ENCODE measurements at regions not wholly inside any gene's neighbourhood (a gene's known extent, or its start where the extent isn't known, plus 50 kb on each side); places are given as distances from the start of the nearest gene placed in this dataset.

DNA sequence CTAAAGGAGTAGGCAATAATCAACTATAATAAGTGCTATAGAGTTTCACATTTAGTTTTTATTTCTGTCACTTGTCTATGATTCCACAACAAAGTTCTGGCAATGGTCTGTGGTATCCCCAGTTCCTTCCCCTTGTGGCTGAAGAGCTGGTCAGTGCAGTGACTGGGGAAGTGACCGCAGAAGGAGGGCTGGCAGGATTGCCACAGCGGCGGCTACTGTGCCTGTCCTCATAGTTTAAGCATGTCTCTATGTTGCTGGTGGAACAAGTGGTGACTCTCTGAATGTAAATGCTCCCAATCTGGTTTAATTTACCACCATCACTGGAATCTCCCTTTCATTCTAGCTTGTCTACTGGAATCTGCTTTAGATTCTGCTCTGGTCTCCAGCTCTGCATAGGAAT lies 170.6 kb upstream of the GK2 start:
- no peaks in the 10 kb centered on the region for H3K36me3 ChIP-seq (ENCODE audit: insufficient read depth, low read length)
- H3K27me3 Mint-ChIP-seq (ENCODE audit: low read depth, unreplicated experiment): no peaks in the 10 kb centered on the region
- FAIRE-seq: no peak

DNA sequence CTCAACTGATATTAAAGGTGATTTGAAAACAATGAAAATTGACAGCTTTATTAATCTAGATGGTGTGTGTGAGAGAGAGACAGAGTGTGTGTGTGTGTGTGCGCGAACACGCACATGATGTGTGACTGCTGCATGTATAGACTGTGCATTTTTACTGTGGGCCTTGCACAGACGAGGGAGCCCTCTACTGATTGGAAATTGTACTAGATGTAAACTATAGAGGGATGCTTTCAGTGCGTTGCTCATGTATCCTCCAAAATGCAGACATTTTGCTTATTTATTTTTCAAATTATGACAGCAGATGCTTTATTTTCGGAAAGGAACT lies 168.4 kb upstream of the GK2 start:
- Histone ChIP-seq H3K4me1 (ENCODE audit: insufficient read depth, low read length) (no peaks in the 10 kb centered on the region), H3K27me3 (ENCODE audit: insufficient read depth, low read length) (no peaks in the 10 kb centered on the region), H3K9ac (ENCODE audit: low read length) (no peak overlapping the region), H3K9me3 (ENCODE audit: insufficient read depth, low read depth, low read length) (no peaks in the 10 kb centered on the region), H3K79me2 (ENCODE audit: insufficient read depth, low read length) (no peaks in the 10 kb centered on the region), H3K4me3 (ENCODE audit: insufficient read depth, low read depth, low read length) (no peak overlapping the region), H3K36me3 (ENCODE audit: insufficient read depth, low read length) (no peaks in the 10 kb centered on the region), H2AFZ (ENCODE audit: low read depth, low read length) (no peak overlapping the region), H4K20me1 (ENCODE audit: insufficient read depth, low read length) (no peaks in the 10 kb centered on the region), H3K27ac (ENCODE audit: low read depth, low read length) (no peak overlapping the region), H3K4me2 (ENCODE audit: low read length) (no peak overlapping the region)
- no peaks in the 10 kb centered on the region for H3K4me1 Mint-ChIP-seq (ENCODE audit: low read depth, unreplicated experiment)
- no peak overlapping the region for H3K27ac Mint-ChIP-seq (ENCODE audit: unreplicated experiment)
- H3K36me3 Mint-ChIP-seq (ENCODE audit: low read depth, unreplicated experiment): no peaks in the 10 kb centered on the region
- TF ChIP-seq EZH2 (IDR thresholded peaks at IDR 0.05; ENCODE audit: insufficient read depth, low read length) (no peak), CTCF (IDR thresholded peaks at IDR 0.05; ENCODE audit: insufficient read depth, low read depth, low read length) (peak; percentile 33)
- FAIRE-seq (no peak), DNase-seq (ENCODE audit: low read depth) (peak; percentile 4)
- no peaks in the 10 kb centered on the region for H3K9me3 Mint-ChIP-seq (ENCODE audit: unreplicated experiment)
- H3K4me3 Mint-ChIP-seq (ENCODE audit: unreplicated experiment): no peak overlapping the region
- H3K27me3 Mint-ChIP-seq (ENCODE audit: low read depth, unreplicated experiment): no peaks in the 10 kb centered on the region

More for the DNA sequence above, 170.6 kb upstream of the GK2 start:
- H3K27ac ChIP-seq (ENCODE audit: low read depth, low read length): no peak overlapping the region
- no peak overlapping the region for H3K9ac ChIP-seq (ENCODE audit: low read length)
- H3K4me3 ChIP-seq (ENCODE audit: insufficient read depth, low read depth, low read length): no peak overlapping the region
- no peaks in the 10 kb centered on the region for H4K20me1 ChIP-seq (ENCODE audit: insufficient read depth, low read length)
- H2AFZ ChIP-seq (ENCODE audit: low read depth, low read length): no peak overlapping the region
- Mint-ChIP-seq H3K4me1 (ENCODE audit: low read depth, unreplicated experiment) (no peaks in the 10 kb centered on the region), H3K9me3 (ENCODE audit: unreplicated experiment) (no peaks in the 10 kb centered on the region), H3K36me3 (ENCODE audit: low read depth, unreplicated experiment) (no peaks in the 10 kb centered on the region), H3K27ac (ENCODE audit: unreplicated experiment) (no peak overlapping the region), H3K4me3 (ENCODE audit: unreplicated experiment) (no peak overlapping the region)
- TF ChIP-seq CTCF (IDR thresholded peaks at IDR 0.05; ENCODE audit: insufficient read depth, low read depth, low read length) (no peak), EZH2 (IDR thresholded peaks at IDR 0.05; ENCODE audit: insufficient read depth, low read length) (no peak)
- H3K4me1 ChIP-seq (ENCODE audit: insufficient read depth, low read length): no peaks in the 10 kb centered on the region
- H3K79me2 ChIP-seq (ENCODE audit: insufficient read depth, low read length): no peaks in the 10 kb centered on the region
- no peaks in the 10 kb centered on the region for H3K27me3 ChIP-seq (ENCODE audit: insufficient read depth, low read length)
- H3K4me2 ChIP-seq (ENCODE audit: low read length): no peak overlapping the region
- H3K9me3 ChIP-seq (ENCODE audit: insufficient read depth, low read depth, low read length): no peaks in the 10 kb centered on the region
- DNase-seq (ENCODE audit: low read depth): no peak

GRCh38 chr4:79575709-79576428 lies 167.8 kb upstream of the GK2 start:
- Mint-ChIP-seq H3K27ac (ENCODE audit: unreplicated experiment) (no peak overlapping the region), H3K4me1 (ENCODE audit: low read depth, unreplicated experiment) (no peaks in the 10 kb centered on the region), H3K9me3 (ENCODE audit: unreplicated experiment) (no peaks in the 10 kb centered on the region), H3K27me3 (ENCODE audit: low read depth, unreplicated experiment) (no peaks in the 10 kb centered on the region), H3K36me3 (ENCODE audit: low read depth, unreplicated experiment) (no peaks in the 10 kb centered on the region), H3K4me3 (ENCODE audit: unreplicated experiment) (no peak overlapping the region)
- no peak overlapping the region for H3K27ac ChIP-seq (ENCODE audit: low read depth, low read length)
- no peak overlapping the region for H3K4me3 ChIP-seq (ENCODE audit: insufficient read depth, low read depth, low read length)
- no peak overlapping the region for H2AFZ ChIP-seq (ENCODE audit: low read depth, low read length)
- H3K79me2 ChIP-seq (ENCODE audit: insufficient read depth, low read length): no peaks in the 10 kb centered on the region
- no peaks in the 10 kb centered on the region for H4K20me1 ChIP-seq (ENCODE audit: insufficient read depth, low read length)
- TF ChIP-seq CTCF (IDR thresholded peaks at IDR 0.05; ENCODE audit: insufficient read depth, low read depth, low read length) (no peak), EZH2 (IDR thresholded peaks at IDR 0.05; ENCODE audit: insufficient read depth, low read length) (no peak)
- H3K36me3 ChIP-seq (ENCODE audit: insufficient read depth, low read length): no peaks in the 10 kb centered on the region
- no peak for FAIRE-seq
- H3K9ac ChIP-seq (ENCODE audit: low read length): no peak overlapping the region
- H3K9me3 ChIP-seq (ENCODE audit: insufficient read depth, low read depth, low read length): no peaks in the 10 kb centered on the region
- no peak for DNase-seq (ENCODE audit: low read depth)
- H3K4me2 ChIP-seq (ENCODE audit: low read length): no peak overlapping the region
- H3K4me1 ChIP-seq (ENCODE audit: insufficient read depth, low read length): no peaks in the 10 kb centered on the region
- no peaks in the 10 kb centered on the region for H3K27me3 ChIP-seq (ENCODE audit: insufficient read depth, low read length)

All from astrocyte (in vitro differentiated cells and primary cell).